ENCODE measurements at regions not wholly inside any gene's neighbourhood (a gene's known extent, or its start where the extent isn't known, plus 50 kb on each side); places are given as distances from the start of the nearest gene placed in this dataset.

- no peak overlapping the region for H3K4me3 ChIP-seq
- H3K9me3 ChIP-seq (ENCODE audit: insufficient read depth, low read depth) = no peaks in the 10 kb centered on the region
- H3K27ac ChIP-seq = no peak overlapping the region
- ChIA-PET POLR2A (ENCODE audit: unreplicated experiment) (no interaction called here), CTCF (no interaction called here)
- H3F3A ChIP-seq (ENCODE audit: insufficient read depth, low read depth) = no peaks in the 10 kb centered on the region
- no peak for TF ChIP-seq CTCF (conservative IDR thresholded peaks at IDR 0.05)
- H2AFZ ChIP-seq = no peak overlapping the region
- no peaks in the 10 kb centered on the region for H3K27me3 ChIP-seq (ENCODE audit: insufficient read depth, low read depth)
- H3K4me2 ChIP-seq = no peak overlapping the region
- H3K79me2 ChIP-seq (ENCODE audit: low read depth) = no peaks in the 10 kb centered on the region
- intact Hi-C loops (cut with micrococcal nuclease; ENCODE audit: unreplicated experiment) = no loop called here
- H3K36me3 ChIP-seq (ENCODE audit: low read depth) = no peaks in the 10 kb centered on the region
- H3K9me2 ChIP-seq (ENCODE audit: insufficient read depth) = no peaks in the 10 kb centered on the region
- no peaks in the 10 kb centered on the region for H4K20me1 ChIP-seq (ENCODE audit: insufficient read depth)
- BruUV-seq (replicated peaks) = no TSS peak
- DNase-seq = no peak
- H3K4me1 ChIP-seq (replicated peaks; ENCODE audit: insufficient read depth) = no peaks in the 10 kb centered on the region
Observed at GRCh38 chr12:92509156-92509738, 193.5 kb upstream of the PLEKHG7 start.

GRCh38 chr12:92506891-92507290, 195.9 kb upstream of the PLEKHG7 start:
- BruUV-seq (replicated peaks) = no TSS peak
- no peaks in the 10 kb centered on the region for H3K9me3 ChIP-seq (ENCODE audit: insufficient read depth, low read depth)
- no peak for DNase-seq
- CTCF ChIA-PET = no interaction called here
- no peak overlapping the region for H3K4me3 ChIP-seq
- no peaks in the 10 kb centered on the region for H3F3A ChIP-seq (ENCODE audit: insufficient read depth, low read depth)
- no peak overlapping the region for H3K27ac ChIP-seq
- no peaks in the 10 kb centered on the region for H3K79me2 ChIP-seq (ENCODE audit: low read depth)
- no peaks in the 10 kb centered on the region for H4K20me1 ChIP-seq (ENCODE audit: insufficient read depth)
- H3K36me3 ChIP-seq (ENCODE audit: low read depth) = no peaks in the 10 kb centered on the region
- H3K27me3 ChIP-seq (ENCODE audit: insufficient read depth, low read depth) = no peaks in the 10 kb centered on the region
- POLR2A ChIA-PET (ENCODE audit: unreplicated experiment) = interaction anchor here (0.6 kb wide), 1 partner anchor 16 kb away, joined by 3 read pairs; no protein-coding TSS in a partner anchor
- no peak overlapping the region for H2AFZ ChIP-seq
- intact Hi-C loops (cut with micrococcal nuclease; ENCODE audit: unreplicated experiment) = no loop called here
- no peak overlapping the region for H3K4me2 ChIP-seq
- no peaks in the 10 kb centered on the region for H3K4me1 ChIP-seq (replicated peaks; ENCODE audit: insufficient read depth)
- no peaks in the 10 kb centered on the region for H3K9me2 ChIP-seq (ENCODE audit: insufficient read depth)
- TF ChIP-seq EZH2 (IDR thresholded peaks at IDR 0.05; ENCODE audit: low read depth) (no peak), CTCF (conservative IDR thresholded peaks at IDR 0.05) (no peak)

GRCh38 chr12:92506460-92506859, 196.3 kb upstream of the PLEKHG7 start:
- BruUV-seq (replicated peaks) = no TSS peak
- H3F3A ChIP-seq (ENCODE audit: insufficient read depth, low read depth) = no peaks in the 10 kb centered on the region
- H3K36me3 ChIP-seq (ENCODE audit: low read depth) = no peaks in the 10 kb centered on the region
- 0 out of 2 replicates have a peak overlapping the region, but pooled peaks have one; percentile 26 for H2AFZ ChIP-seq
- H3K27ac ChIP-seq = no peak overlapping the region
- ChIA-PET CTCF (interaction anchor here (0.6 kb wide), 1 partner anchor 47 kb away, joined by 5 read pairs; no protein-coding TSS in a partner anchor), POLR2A (ENCODE audit: unreplicated experiment) (interaction anchor here (0.6 kb wide), 1 partner anchor 16 kb away, joined by 3 read pairs; no protein-coding TSS in a partner anchor)
- no peak overlapping the region for H3K4me3 ChIP-seq
- H3K9me3 ChIP-seq (ENCODE audit: insufficient read depth, low read depth) = no peaks in the 10 kb centered on the region
- DNase-seq = no peak
- intact Hi-C loops (cut with micrococcal nuclease; ENCODE audit: unreplicated experiment) = no loop called here
- TF ChIP-seq EZH2 (IDR thresholded peaks at IDR 0.05; ENCODE audit: low read depth) = no peak
- no peak for TF ChIP-seq CTCF (conservative IDR thresholded peaks at IDR 0.05)
- no peaks in the 10 kb centered on the region for H3K27me3 ChIP-seq (ENCODE audit: insufficient read depth, low read depth)
- no peaks in the 10 kb centered on the region for H4K20me1 ChIP-seq (ENCODE audit: insufficient read depth)
- H3K4me2 ChIP-seq = no peak overlapping the region
- no peaks in the 10 kb centered on the region for H3K9me2 ChIP-seq (ENCODE audit: insufficient read depth)
- H3K4me1 ChIP-seq (replicated peaks; ENCODE audit: insufficient read depth) = no peaks in the 10 kb centered on the region
- no peaks in the 10 kb centered on the region for H3K79me2 ChIP-seq (ENCODE audit: low read depth)
